ENCODE measurements at regions not wholly inside any gene's neighbourhood (a gene's known extent, or its start where the extent isn't known, plus 50 kb on each side); places are given as distances from the start of the nearest gene placed in this dataset.

GRCh38 chr2:144078802-144079724 lies 440.9 kb downstream of the ZEB2 start:
- no peak for DNase-seq (ENCODE audit: low spot score)

- no peak for DNase-seq (ENCODE audit: low spot score)
These were observed 441.8 kb downstream of the ZEB2 start for GRCh38 chr2:144078106-144078505.

GRCh38 chr2:144074450-144074849 lies 445.5 kb downstream of the ZEB2 start:
- DNase-seq (ENCODE audit: low spot score), result no peak

- no peak for DNase-seq (ENCODE audit: low spot score)
These were observed 448.5 kb downstream of the ZEB2 start for GRCh38 chr2:144071461-144071860.

- DNase-seq (ENCODE audit: low spot score), result no peak
These were observed 452.4 kb downstream of the ZEB2 start for GRCh38 chr2:144067506-144067905.

- DNase-seq (ENCODE audit: low spot score), result no peak
These were observed 456.3 kb downstream of the ZEB2 start for GRCh38 chr2:144063602-144064001.

- DNase-seq (ENCODE audit: low spot score), result no peak
These were observed 465.0 kb downstream of the ZEB2 start for GRCh38 chr2:144054911-144055310.

GRCh38 chr2:144052083-144052482 lies 467.8 kb downstream of the ZEB2 start:
- no peak for DNase-seq (ENCODE audit: low spot score)

- no peak for DNase-seq (ENCODE audit: low spot score)
These were observed 470.8 kb downstream of the ZEB2 start for GRCh38 chr2:144049137-144049536.

- no peak for DNase-seq (ENCODE audit: low spot score)
These were observed 471.3 kb downstream of the ZEB2 start for GRCh38 chr2:144048631-144049060.

- no peak for DNase-seq (ENCODE audit: low spot score)
These were observed 477.2 kb downstream of the ZEB2 start for GRCh38 chr2:144042751-144043150.

GRCh38 chr2:144041612-144042011 lies 478.3 kb downstream of the ZEB2 start:
- no peak for DNase-seq (ENCODE audit: low spot score)

- DNase-seq (ENCODE audit: low spot score), result no peak
These were observed 479.1 kb downstream of the ZEB2 start for GRCh38 chr2:144040834-144041233.

GRCh38 chr2:144032566-144032965 lies 487.4 kb downstream of the ZEB2 start:
- no peak for DNase-seq (ENCODE audit: low spot score)

- no peak for DNase-seq (ENCODE audit: low spot score)
These were observed 489.1 kb downstream of the ZEB2 start for GRCh38 chr2:144030791-144031190.

GRCh38 chr2:144027593-144027992 lies 492.3 kb downstream of the ZEB2 start:
- no peak for DNase-seq (ENCODE audit: low spot score)

GRCh38 chr2:144026753-144027152 lies 493.2 kb downstream of the ZEB2 start:
- DNase-seq (ENCODE audit: low spot score), result no peak

- no peak for DNase-seq (ENCODE audit: low spot score)
These were observed 499.9 kb downstream of the ZEB2 start for GRCh38 chr2:144020047-144020446.

- DNase-seq (ENCODE audit: low spot score), result no peak
These were observed 504.2 kb downstream of the ZEB2 start for GRCh38 chr2:144015655-144016245.

GRCh38 chr2:144015036-144015435 lies 504.9 kb downstream of the ZEB2 start:
- DNase-seq (ENCODE audit: low spot score), result no peak

GRCh38 chr2:144014103-144014502 lies 505.8 kb downstream of the ZEB2 start:
- no peak for DNase-seq (ENCODE audit: low spot score)

GRCh38 chr2:144012304-144012703 lies 507.6 kb downstream of the ZEB2 start:
- DNase-seq (ENCODE audit: low spot score), result no peak

GRCh38 chr2:144011553-144011952 lies 508.4 kb downstream of the ZEB2 start:
- DNase-seq (ENCODE audit: low spot score), result no peak

- DNase-seq (ENCODE audit: low spot score), result no peak
These were observed 508.8 kb downstream of the ZEB2 start for GRCh38 chr2:144011098-144011497.
